ENCODE measurements at regions not wholly inside any gene's neighbourhood (a gene's known extent, or its start where the extent isn't known, plus 50 kb on each side); places are given as distances from the start of the nearest gene placed in this dataset.

GRCh38 chr2:145000376-145000775, 480.5 kb upstream of the ZEB2 start:
- no peaks in the 10 kb centered on the region for H3K4me1 ChIP-seq (ENCODE audit: control insufficient read depth, insufficient read depth, low read length)

GRCh38 chr2:144999936-145000335, 480.0 kb upstream of the ZEB2 start:
- Histone ChIP-seq H3K36me3 (ENCODE audit: control insufficient read depth, insufficient read depth, low read length) (no peaks in the 10 kb centered on the region), H3K27ac (ENCODE audit: low read depth, low read length) (no peak overlapping the region), H3K4me3 (ENCODE audit: low read length) (no peak overlapping the region), H3K27me3 (ENCODE audit: control insufficient read depth, insufficient read depth, low read length) (no peaks in the 10 kb centered on the region), H3K9ac (ENCODE audit: low read length) (no peak overlapping the region), H3K4me1 (ENCODE audit: control insufficient read depth, insufficient read depth, low read length) (no peaks in the 10 kb centered on the region)

More at GRCh38 chr2:145000376-145000775, 480.5 kb upstream of the ZEB2 start:
- no peak overlapping the region for H3K4me3 ChIP-seq (ENCODE audit: low read length)
- H3K27ac ChIP-seq (ENCODE audit: low read depth, low read length), result no peak overlapping the region
- no peaks in the 10 kb centered on the region for H3K27me3 ChIP-seq (ENCODE audit: control insufficient read depth, insufficient read depth, low read length)
- no peaks in the 10 kb centered on the region for H3K36me3 ChIP-seq (ENCODE audit: control insufficient read depth, insufficient read depth, low read length)
- no peak overlapping the region for H3K9ac ChIP-seq (ENCODE audit: low read length)

- Histone ChIP-seq H3K36me3 (ENCODE audit: control insufficient read depth, insufficient read depth, low read length) (no peaks in the 10 kb centered on the region), H3K4me1 (ENCODE audit: control insufficient read depth, insufficient read depth, low read length) (no peaks in the 10 kb centered on the region), H3K27ac (ENCODE audit: low read depth, low read length) (no peak overlapping the region), H3K4me3 (ENCODE audit: low read length) (no peak overlapping the region), H3K9ac (ENCODE audit: low read length) (no peak overlapping the region), H3K27me3 (ENCODE audit: control insufficient read depth, insufficient read depth, low read length) (no peaks in the 10 kb centered on the region)
Measured at GRCh38 chr2:144999071-144999875, 479.4 kb upstream of the ZEB2 start.

GRCh38 chr2:144998435-144998834, 478.5 kb upstream of the ZEB2 start:
- Histone ChIP-seq H3K9ac (ENCODE audit: low read length) (no peak overlapping the region), H3K27me3 (ENCODE audit: control insufficient read depth, insufficient read depth, low read length) (no peaks in the 10 kb centered on the region), H3K36me3 (ENCODE audit: control insufficient read depth, insufficient read depth, low read length) (no peaks in the 10 kb centered on the region), H3K27ac (ENCODE audit: low read depth, low read length) (no peak overlapping the region), H3K4me3 (ENCODE audit: low read length) (no peak overlapping the region), H3K4me1 (ENCODE audit: control insufficient read depth, insufficient read depth, low read length) (no peaks in the 10 kb centered on the region)

GRCh38 chr2:144996225-144996795, 476.4 kb upstream of the ZEB2 start:
- no peak overlapping the region for H3K9ac ChIP-seq (ENCODE audit: low read length)
- no peaks in the 10 kb centered on the region for H3K4me1 ChIP-seq (ENCODE audit: control insufficient read depth, insufficient read depth, low read length)
- H3K4me3 ChIP-seq (ENCODE audit: low read length), result no peak overlapping the region
- H3K27ac ChIP-seq (ENCODE audit: low read depth, low read length), result no peak overlapping the region
- no peaks in the 10 kb centered on the region for H3K27me3 ChIP-seq (ENCODE audit: control insufficient read depth, insufficient read depth, low read length)
- H3K36me3 ChIP-seq (ENCODE audit: control insufficient read depth, insufficient read depth, low read length), result no peaks in the 10 kb centered on the region

GRCh38 chr2:144995482-144995881, 475.6 kb upstream of the ZEB2 start:
- no peaks in the 10 kb centered on the region for H3K27me3 ChIP-seq (ENCODE audit: control insufficient read depth, insufficient read depth, low read length)
- no peak overlapping the region for H3K27ac ChIP-seq (ENCODE audit: low read depth, low read length)
- H3K4me3 ChIP-seq (ENCODE audit: low read length), result no peak overlapping the region
- no peaks in the 10 kb centered on the region for H3K36me3 ChIP-seq (ENCODE audit: control insufficient read depth, insufficient read depth, low read length)
- no peaks in the 10 kb centered on the region for H3K4me1 ChIP-seq (ENCODE audit: control insufficient read depth, insufficient read depth, low read length)
- H3K9ac ChIP-seq (ENCODE audit: low read length), result no peak overlapping the region

- no peak overlapping the region for H3K9ac ChIP-seq (ENCODE audit: low read length)
- no peaks in the 10 kb centered on the region for H3K36me3 ChIP-seq (ENCODE audit: control insufficient read depth, insufficient read depth, low read length)
- H3K4me1 ChIP-seq (ENCODE audit: control insufficient read depth, insufficient read depth, low read length), result no peaks in the 10 kb centered on the region
- no peaks in the 10 kb centered on the region for H3K27me3 ChIP-seq (ENCODE audit: control insufficient read depth, insufficient read depth, low read length)
- no peak overlapping the region for H3K27ac ChIP-seq (ENCODE audit: low read depth, low read length)
- no peak overlapping the region for H3K4me3 ChIP-seq (ENCODE audit: low read length)
Measured at GRCh38 chr2:144990661-144991060, 470.7 kb upstream of the ZEB2 start.

GRCh38 chr2:144989579-144990270, 469.8 kb upstream of the ZEB2 start:
- H3K27ac ChIP-seq (ENCODE audit: low read depth, low read length), result no peak overlapping the region
- H3K4me1 ChIP-seq (ENCODE audit: control insufficient read depth, insufficient read depth, low read length), result no peaks in the 10 kb centered on the region
- H3K9ac ChIP-seq (ENCODE audit: low read length), result no peak overlapping the region
- H3K36me3 ChIP-seq (ENCODE audit: control insufficient read depth, insufficient read depth, low read length), result no peaks in the 10 kb centered on the region
- H3K27me3 ChIP-seq (ENCODE audit: control insufficient read depth, insufficient read depth, low read length), result no peaks in the 10 kb centered on the region
- H3K4me3 ChIP-seq (ENCODE audit: low read length), result no peak overlapping the region

- Histone ChIP-seq H3K36me3 (ENCODE audit: control insufficient read depth, insufficient read depth, low read length) (no peaks in the 10 kb centered on the region), H3K27me3 (ENCODE audit: control insufficient read depth, insufficient read depth, low read length) (no peaks in the 10 kb centered on the region), H3K9ac (ENCODE audit: low read length) (no peak overlapping the region), H3K27ac (ENCODE audit: low read depth, low read length) (no peak overlapping the region), H3K4me1 (ENCODE audit: control insufficient read depth, insufficient read depth, low read length) (no peaks in the 10 kb centered on the region), H3K4me3 (ENCODE audit: low read length) (no peak overlapping the region)
Measured at GRCh38 chr2:144988591-144988990, 468.7 kb upstream of the ZEB2 start.

- no peak overlapping the region for H3K9ac ChIP-seq (ENCODE audit: low read length)
- H3K27ac ChIP-seq (ENCODE audit: low read depth, low read length), result no peak overlapping the region
- H3K27me3 ChIP-seq (ENCODE audit: control insufficient read depth, insufficient read depth, low read length), result no peaks in the 10 kb centered on the region
- H3K4me3 ChIP-seq (ENCODE audit: low read length), result no peak overlapping the region
- H3K36me3 ChIP-seq (ENCODE audit: control insufficient read depth, insufficient read depth, low read length), result no peaks in the 10 kb centered on the region
- H3K4me1 ChIP-seq (ENCODE audit: control insufficient read depth, insufficient read depth, low read length), result no peaks in the 10 kb centered on the region
Measured at GRCh38 chr2:144986691-144987090, 466.8 kb upstream of the ZEB2 start.

- no peak overlapping the region for H3K4me3 ChIP-seq (ENCODE audit: low read length)
- no peak overlapping the region for H3K27ac ChIP-seq (ENCODE audit: low read depth, low read length)
- H3K4me1 ChIP-seq (ENCODE audit: control insufficient read depth, insufficient read depth, low read length), result no peaks in the 10 kb centered on the region
- H3K27me3 ChIP-seq (ENCODE audit: control insufficient read depth, insufficient read depth, low read length), result no peaks in the 10 kb centered on the region
- H3K9ac ChIP-seq (ENCODE audit: low read length), result no peak overlapping the region
- no peaks in the 10 kb centered on the region for H3K36me3 ChIP-seq (ENCODE audit: control insufficient read depth, insufficient read depth, low read length)
Measured at GRCh38 chr2:144984038-144984437, 464.1 kb upstream of the ZEB2 start.

GRCh38 chr2:144983107-144983506, 463.2 kb upstream of the ZEB2 start:
- Histone ChIP-seq H3K4me3 (ENCODE audit: low read length) (no peak overlapping the region), H3K27me3 (ENCODE audit: control insufficient read depth, insufficient read depth, low read length) (no peaks in the 10 kb centered on the region), H3K4me1 (ENCODE audit: control insufficient read depth, insufficient read depth, low read length) (no peaks in the 10 kb centered on the region), H3K9ac (ENCODE audit: low read length) (no peak overlapping the region), H3K36me3 (ENCODE audit: control insufficient read depth, insufficient read depth, low read length) (no peaks in the 10 kb centered on the region), H3K27ac (ENCODE audit: low read depth, low read length) (no peak overlapping the region)

Measured in rectal smooth muscle tissue (tissue), 1 donor.